Hematopoietic multipotent progenitor cell treated with erythropoietin and hydrocortisone succinate and interleukin-3 and kit ligand, for 4 days (in vitro differentiated cells): ENCODE measurements at regions not wholly inside any gene's neighbourhood (a gene's known extent, or its start where the extent isn't known, plus 50 kb on each side); places are given as distances from the start of the nearest gene placed in this dataset.
"Not testable (repeated sequence)": the region's sequence is repeated elsewhere in the genome, so short reads cannot be mapped to it uniquely, and the experiment has no call there.

Experiments
- DNase-seq: peaks from one replicate; pipeline ENCODE4 v3.0.0-alpha.2; 2015

GRCh38 chr1:10914056-10914455, 98.4 kb upstream of the TARDBP start:
- DNase-seq, result no peak

- DNase-seq, result no peak
Observed at GRCh38 chr1:10915594-10915993, 96.9 kb upstream of the TARDBP start.

- DNase-seq, result no peak
Observed at GRCh38 chr1:10916311-10916710, 96.1 kb upstream of the TARDBP start.

GRCh38 chr1:10916991-10917390, 95.5 kb upstream of the TARDBP start:
- no peak for DNase-seq

- DNase-seq, result peak; percentile 72
Observed at GRCh38 chr1:10917513-10918454, 94.7 kb upstream of the TARDBP start.

- DNase-seq, result no peak
Observed at GRCh38 chr1:10918531-10918930, 93.9 kb upstream of the TARDBP start.

GRCh38 chr1:10920063-10920626, 92.3 kb upstream of the TARDBP start:
- no peak for DNase-seq

- DNase-seq, result not testable (repeated sequence)
Observed at GRCh38 chr1:10922315-10923060, 90.0 kb upstream of the TARDBP start.

- DNase-seq, result no peak
Observed at GRCh38 chr1:10924030-10924429, 88.4 kb upstream of the TARDBP start.

GRCh38 chr1:10928654-10929053, 83.8 kb upstream of the TARDBP start:
- DNase-seq, result no peak

GRCh38 chr1:10932088-10932487, 80.4 kb upstream of the TARDBP start:
- peak; percentile 89 for DNase-seq

- no peak for DNase-seq
Observed at GRCh38 chr1:10934150-10934818, 78.2 kb upstream of the TARDBP start.

GRCh38 chr1:10935246-10935645, 77.2 kb upstream of the TARDBP start:
- no peak for DNase-seq

- no peak for DNase-seq
Observed at GRCh38 chr1:10935724-10936123, 76.7 kb upstream of the TARDBP start.

- DNase-seq, result no peak
Observed at GRCh38 chr1:10936998-10937901, 75.2 kb upstream of the TARDBP start.

GRCh38 chr1:10938741-10939417, 73.6 kb upstream of the TARDBP start:
- DNase-seq, result no peak

- DNase-seq, result peak; percentile 39
Observed at GRCh38 chr1:10939654-10940450, 72.6 kb upstream of the TARDBP start.

- no peak for DNase-seq
Observed at GRCh38 chr1:10940451-10940804, 72.0 kb upstream of the TARDBP start.

- DNase-seq, result no peak
Observed at GRCh38 chr1:10940838-10941237, 71.6 kb upstream of the TARDBP start.

- DNase-seq, result peak; percentile 72
Observed at GRCh38 chr1:10941891-10942541, 70.4 kb upstream of the TARDBP start.
